ENCODE measurements at regions not wholly inside any gene's neighbourhood (a gene's known extent, or its start where the extent isn't known, plus 50 kb on each side); places are given as distances from the start of the nearest gene placed in this dataset.

GRCh38 chr3:124383846-124384466, 346.3 kb upstream of the UMPS start:
- ATAC-seq (no peak), FAIRE-seq (no peak), DNase-seq (ENCODE audit: low spot score) (no peak)
- Histone ChIP-seq H3K27me3 (ENCODE audit: control insufficient read depth in 1 of 2, insufficient read depth in 2 of 2, low read length in 2 of 2) (peaks cover 0 to 16% of the 10 kb centered on the region in 2 experiments; a peak in 1 of 5 replicates), H3K4me2 (ENCODE audit: low read depth, low read length) (no peak overlapping the region), H3K9ac (ENCODE audit: insufficient read depth, low read depth, low read length) (no peak overlapping the region), H4K20me1 (ENCODE audit: insufficient read depth, low read length) (no peaks in the 10 kb centered on the region), H3K79me2 (ENCODE audit: insufficient read depth, low read length) (no peaks in the 10 kb centered on the region), H3K4me3 (replicated peaks in 1 of 3; ENCODE audit: insufficient read depth in 1 of 3, low read depth in 2 of 3, low read length in 3 of 3) (no peak overlapping the region), H2AFZ (ENCODE audit: low read length) (no peak overlapping the region), H3K9me3 (ENCODE audit: low read length) (no peaks in the 10 kb centered on the region), H3K27ac (ENCODE audit: extremely low read length, insufficient read depth, low read length) (no peak overlapping the region), H3K4me1 (ENCODE audit: insufficient read depth, low read length) (no peaks in the 10 kb centered on the region), H3K36me3 (replicated peaks in 1 of 2; ENCODE audit: control insufficient read depth in 1 of 2, insufficient read depth in 2 of 2, low read length in 2 of 2) (no peaks in the 10 kb centered on the region)
- WGBS (ENCODE audit: low lambda C conversion rate) = 28% methylated on average over 6 of the region's 6 CpGs
- intact Hi-C loops (cut with micrococcal nuclease; ENCODE audit: unreplicated experiment) (no loop called here), in situ Hi-C loops (cut with HindIII; ENCODE audit: extremely low pct_ligation_motif_present, low pct_unique_long_range_greater_than_20kb) (no loop called here)
- POLR2A ChIA-PET = no interaction called here
- CTCF ChIA-PET (ENCODE audit: low intra/inter-chr PET ratio, low total read pairs) = no interaction called here
- TF ChIP-seq KLF9 (CRISPR knock-in tag; IDR thresholded peaks at IDR 0.05; ENCODE audit: low read depth) (no peak), MTF2 (CRISPR knock-in tag; IDR thresholded peaks at IDR 0.05; ENCODE audit: borderline replicate concordance) (no peak)
- BruUV-seq (replicated peaks) = no TSS peak

- POLR2A ChIA-PET = no interaction called here
- Histone ChIP-seq H3K4me1 (ENCODE audit: insufficient read depth, low read length) (no peaks in the 10 kb centered on the region), H4K20me1 (ENCODE audit: insufficient read depth, low read length) (no peaks in the 10 kb centered on the region), H3K79me2 (ENCODE audit: insufficient read depth, low read length) (no peaks in the 10 kb centered on the region), H3K27ac (ENCODE audit: extremely low read length, insufficient read depth, low read length) (no peak overlapping the region), H3K9me3 (ENCODE audit: low read length) (no peaks in the 10 kb centered on the region), H3K36me3 (replicated peaks in 1 of 2; ENCODE audit: control insufficient read depth in 1 of 2, insufficient read depth in 2 of 2, low read length in 2 of 2) (no peaks in the 10 kb centered on the region), H3K9ac (ENCODE audit: insufficient read depth, low read depth, low read length) (no peak overlapping the region), H3K4me3 (replicated peaks in 1 of 3; ENCODE audit: insufficient read depth in 1 of 3, low read depth in 2 of 3, low read length in 3 of 3) (no peak overlapping the region), H3K27me3 (ENCODE audit: control insufficient read depth in 1 of 2, insufficient read depth in 2 of 2, low read length in 2 of 2) (peaks cover 0 to 16% of the 10 kb centered on the region in 2 experiments; a peak in 1 of 5 replicates), H3K4me2 (ENCODE audit: low read depth, low read length) (no peak overlapping the region), H2AFZ (ENCODE audit: low read length) (no peak overlapping the region)
- DNase-seq (ENCODE audit: low spot score) (no peak), ATAC-seq (no peak), FAIRE-seq (no peak)
- in situ Hi-C loops (cut with HindIII; ENCODE audit: extremely low pct_ligation_motif_present, low pct_unique_long_range_greater_than_20kb) = no loop called here
- no CpG with 5 or more reads among the region's 19 CpGs for WGBS (ENCODE audit: low lambda C conversion rate)
- CTCF ChIA-PET (ENCODE audit: low intra/inter-chr PET ratio, low total read pairs) = no interaction called here
- no TSS peak for BruUV-seq (replicated peaks)
- intact Hi-C loops (cut with micrococcal nuclease; ENCODE audit: unreplicated experiment) = no loop called here
- TF ChIP-seq ZNF883 (CRISPR knock-in tag; IDR thresholded peaks at IDR 0.05; ENCODE audit: not compliant biosample characterization) = no peak
- no peak for TF ChIP-seq KDM6A (CRISPR knock-in tag; IDR thresholded peaks at IDR 0.05; ENCODE audit: low read depth)
- no peak for TF ChIP-seq SYNCRIP (IDR thresholded peaks at IDR 0.05; ENCODE audit: insufficient read depth, low read depth, low read length)
- no peak for TF ChIP-seq ATF4 (CRISPR knock-in tag; IDR thresholded peaks at IDR 0.05)
- TF ChIP-seq SUZ12 (IDR thresholded peaks at IDR 0.05; ENCODE audit: low read depth, low read length) = no peak
- no peak for TF ChIP-seq ZNF770 (CRISPR knock-in tag; IDR thresholded peaks at IDR 0.05)
- no peak for TF ChIP-seq RFX3 (CRISPR knock-in tag; IDR thresholded peaks at IDR 0.05)
- no peak for TF ChIP-seq MTF2 (CRISPR knock-in tag; IDR thresholded peaks at IDR 0.05; ENCODE audit: borderline replicate concordance)
- TF ChIP-seq MXD3 (CRISPR knock-in tag; IDR thresholded peaks at IDR 0.05) = no peak
- no peak for TF ChIP-seq POLR2AphosphoS2 (IDR thresholded peaks at IDR 0.05; ENCODE audit: low read depth, low read length)
- TF ChIP-seq ZNF790 (CRISPR knock-in tag; IDR thresholded peaks at IDR 0.05; ENCODE audit: borderline replicate concordance) = no peak
- TF ChIP-seq HNF4A (CRISPR knock-in tag; IDR thresholded peaks at IDR 0.05) = no peak
- no peak for TF ChIP-seq HMG20A (CRISPR knock-in tag; IDR thresholded peaks at IDR 0.05; ENCODE audit: borderline replicate concordance)
- no peak for TF ChIP-seq SAFB2 (CRISPR knock-in tag; IDR thresholded peaks at IDR 0.05; ENCODE audit: borderline replicate concordance, low read depth)
- TF ChIP-seq JUND (CRISPR knock-in tag; IDR thresholded peaks at IDR 0.05) = no peak
- TF ChIP-seq ZMAT3 (CRISPR knock-in tag; conservative IDR thresholded peaks at IDR 0.05) = no peak
Observed at GRCh38 chr3:124384527-124384926, 345.7 kb upstream of the UMPS start.

Data from HepG2 (cell line).